ENCODE measurements at regions not wholly inside any gene's neighbourhood (a gene's known extent, or its start where the extent isn't known, plus 50 kb on each side); places are given as distances from the start of the nearest gene placed in this dataset.
A peak's percentile ranks its signal among the peaks of the same experiment; 100 is the strongest.

- H3K27me3 ChIP-seq (ENCODE audit: control insufficient read depth, insufficient read depth, low read length) = peaks cover 3% of the 10 kb centered on the region
- TF ChIP-seq CTCF (IDR thresholded peaks at IDR 0.05; ENCODE audit: low read depth, low read length) = no peak
- no peak overlapping the region for H3K4me3 ChIP-seq (ENCODE audit: low read depth, low read length)
- no peak for DNase-seq (ENCODE audit: low read depth, low spot score)
- ChIA-PET POLR2A (no interaction called here), CTCF (interaction anchor here (1.0 to 1.1 kb wide), 2 partner anchors 104 to 213 kb away, joined by 3 read pairs; no protein-coding TSS in a partner anchor)
- H3K9me3 ChIP-seq (ENCODE audit: control insufficient read depth, insufficient read depth, low read length) = no peaks in the 10 kb centered on the region; the same call in 1 of the 2 replicates
- H3K27ac ChIP-seq (ENCODE audit: low read depth, low read length) = no peak overlapping the region
Observed at GRCh38 chr18:24702001-24702515, 241.6 kb downstream of the HRH4 start.

GRCh38 chr18:24703316-24703715 lies 242.9 kb downstream of the HRH4 start:
- no peak for DNase-seq (ENCODE audit: low read depth, low spot score)
- no peaks in the 10 kb centered on the region; the same call in 1 of the 2 replicates for H3K9me3 ChIP-seq (ENCODE audit: control insufficient read depth, insufficient read depth, low read length)
- H3K27ac ChIP-seq (ENCODE audit: low read depth, low read length) = no peak overlapping the region
- no peak overlapping the region for H3K4me3 ChIP-seq (ENCODE audit: low read depth, low read length)
- TF ChIP-seq CTCF (IDR thresholded peaks at IDR 0.05; ENCODE audit: low read depth, low read length) = no peak
- POLR2A ChIA-PET = no interaction called here
- peaks cover 3% of the 10 kb centered on the region for H3K27me3 ChIP-seq (ENCODE audit: control insufficient read depth, insufficient read depth, low read length)
- CTCF ChIA-PET = no interaction called here

- TF ChIP-seq CTCF (IDR thresholded peaks at IDR 0.05; ENCODE audit: low read depth, low read length) = no peak
- Histone ChIP-seq H3K27me3 (ENCODE audit: control insufficient read depth, insufficient read depth, low read length) (no peaks in the 10 kb centered on the region), H3K4me3 (ENCODE audit: low read depth, low read length) (no peak overlapping the region), H3K9me3 (ENCODE audit: control insufficient read depth, insufficient read depth, low read length) (no peaks in the 10 kb centered on the region; the same call in 1 of the 2 replicates), H3K27ac (ENCODE audit: low read depth, low read length) (peak overlapping the region; percentile 31)
- POLR2A ChIA-PET = interaction anchor here (0.7 kb wide), 1 partner anchor 48 kb away, joined by 4 read pairs; no protein-coding TSS in a partner anchor
- DNase-seq (ENCODE audit: low read depth, low spot score) = peak; percentile 52
- CTCF ChIA-PET = interaction anchor here (2.8 kb wide), 1 partner anchor 21 kb away, joined by 12 read pairs; no protein-coding TSS in a partner anchor
Observed at GRCh38 chr18:24704946-24705630, 244.7 kb downstream of the HRH4 start.

GRCh38 chr18:24710474-24710873 lies 250.0 kb downstream of the HRH4 start:
- Histone ChIP-seq H3K27me3 (ENCODE audit: control insufficient read depth, insufficient read depth, low read length) (no peaks in the 10 kb centered on the region), H3K27ac (ENCODE audit: low read depth, low read length) (no peak overlapping the region), H3K9me3 (ENCODE audit: control insufficient read depth, insufficient read depth, low read length) (no peaks in the 10 kb centered on the region), H3K4me3 (ENCODE audit: low read depth, low read length) (no peak overlapping the region)
- ChIA-PET CTCF (no interaction called here), POLR2A (no interaction called here)
- no peak for TF ChIP-seq CTCF (IDR thresholded peaks at IDR 0.05; ENCODE audit: low read depth, low read length)
- no peak for DNase-seq (ENCODE audit: low read depth, low spot score)

- CTCF ChIA-PET = no interaction called here
- POLR2A ChIA-PET = no interaction called here
Observed at GRCh38 chr18:24719791-24720190, 259.4 kb downstream of the HRH4 start.

More at GRCh38 chr18:24719791-24720190, 259.4 kb downstream of the HRH4 start:
- DNase-seq (ENCODE audit: low read depth, low spot score) = no peak
- TF ChIP-seq CTCF (IDR thresholded peaks at IDR 0.05; ENCODE audit: low read depth, low read length) = no peak
- Histone ChIP-seq H3K4me3 (ENCODE audit: low read depth, low read length) (no peak overlapping the region), H3K9me3 (ENCODE audit: control insufficient read depth, insufficient read depth, low read length) (no peaks in the 10 kb centered on the region), H3K27ac (ENCODE audit: low read depth, low read length) (no peak overlapping the region), H3K27me3 (ENCODE audit: control insufficient read depth, insufficient read depth, low read length) (no peaks in the 10 kb centered on the region)
